GM18505 (cell line): ENCODE measurements at regions not wholly inside any gene's neighbourhood (a gene's known extent, or its start where the extent isn't known, plus 50 kb on each side); places are given as distances from the start of the nearest gene placed in this dataset.

Source experiments
- ATAC-seq: cut with Tn5 transposase; IDR thresholded peaks from one replicate; pipeline ENCODE4 v1.9.1; 2021; ENCODE audit not compliant: unreplicated experiment
- POLR2A ChIP-seq: IDR thresholded peaks from 4 replicates; pipeline ENCODE4 v1.6.1; 2011; ENCODE audit warnings: borderline replicate concordance; ENCODE audit not compliant: insufficient read depth, insufficient read length; ENCODE audit errors: extremely low read depth

DNA sequence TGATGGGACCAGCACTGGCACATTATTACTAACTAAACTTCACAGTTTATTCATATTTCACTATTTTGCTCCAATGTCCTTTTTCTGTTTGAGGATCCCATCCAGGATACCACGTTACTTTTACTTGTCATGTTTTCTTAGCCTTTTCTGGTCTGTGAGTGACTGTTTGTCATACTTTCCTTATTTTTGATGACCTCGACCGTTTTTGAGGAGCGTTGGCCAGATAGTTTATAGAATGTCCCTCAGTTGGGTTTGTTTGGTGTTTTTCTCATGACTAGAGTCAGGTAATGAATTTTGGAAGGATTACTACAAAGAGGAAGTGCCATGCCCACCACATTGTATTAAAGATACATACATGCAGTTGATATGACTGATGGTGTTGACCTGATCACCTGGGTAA is 199.4 kb upstream of the CCND2 start:
- no peak for TF ChIP-seq POLR2A
- ATAC-seq, result no peak

DNA sequence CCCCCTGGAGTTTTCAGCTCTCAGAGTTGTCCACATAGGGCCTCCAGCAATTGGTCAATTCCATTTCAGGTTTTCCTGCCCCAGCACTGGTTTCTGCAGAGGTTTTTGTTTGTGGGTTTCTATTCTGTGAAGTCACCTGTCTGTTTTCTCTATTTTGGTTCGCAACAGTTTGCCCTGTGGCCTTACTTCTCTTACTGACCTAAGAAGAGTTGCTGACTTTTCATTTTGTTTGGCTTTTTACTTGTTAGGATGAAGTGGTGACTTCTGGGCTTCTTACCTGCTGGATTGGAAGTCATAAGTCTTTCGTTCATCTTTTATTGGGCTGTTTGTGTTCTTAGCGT is 196.4 kb upstream of the PARP11 start:
- no peak for ATAC-seq
- no peak for TF ChIP-seq POLR2A

- ATAC-seq, result no peak
- no peak for TF ChIP-seq POLR2A
Measured at GRCh38 chr12:4068981-4069669, 195.9 kb upstream of the PARP11 start.

- ATAC-seq, result no peak
- no peak for TF ChIP-seq POLR2A
Measured at GRCh38 chr12:4064008-4064407, 190.8 kb upstream of the PARP11 start.

DNA sequence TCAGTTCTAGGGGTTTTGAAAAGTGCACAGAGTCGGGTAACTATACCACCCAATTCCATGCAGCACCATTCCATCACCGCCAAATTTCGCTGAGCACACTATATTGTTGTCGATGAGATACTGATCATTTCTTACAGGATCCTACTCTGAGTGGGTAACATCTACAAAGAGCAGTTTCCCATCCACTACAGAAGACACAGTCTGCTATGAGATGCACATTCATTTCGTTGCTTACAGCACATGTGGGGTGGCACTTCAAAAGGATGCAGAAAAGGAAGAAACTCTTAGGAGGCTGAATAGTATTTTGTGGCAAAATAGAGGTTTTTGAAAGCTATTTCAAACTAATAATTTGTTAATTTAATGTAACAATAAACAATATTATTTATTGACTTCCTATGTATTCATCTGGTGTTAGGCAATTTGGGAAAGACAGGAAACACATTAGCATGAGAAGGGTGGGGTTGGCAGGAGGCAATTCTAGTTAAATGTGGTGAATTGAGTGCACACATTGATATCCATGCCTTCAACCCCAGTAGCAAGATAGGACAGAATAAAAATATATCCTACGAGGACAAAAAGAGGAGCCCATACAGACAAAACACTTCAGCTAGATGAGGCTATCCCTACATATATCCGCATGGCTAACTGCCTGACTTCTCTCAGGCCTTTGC is 186.8 kb upstream of the PARP11 start:
- ATAC-seq, result no peak

DNA sequence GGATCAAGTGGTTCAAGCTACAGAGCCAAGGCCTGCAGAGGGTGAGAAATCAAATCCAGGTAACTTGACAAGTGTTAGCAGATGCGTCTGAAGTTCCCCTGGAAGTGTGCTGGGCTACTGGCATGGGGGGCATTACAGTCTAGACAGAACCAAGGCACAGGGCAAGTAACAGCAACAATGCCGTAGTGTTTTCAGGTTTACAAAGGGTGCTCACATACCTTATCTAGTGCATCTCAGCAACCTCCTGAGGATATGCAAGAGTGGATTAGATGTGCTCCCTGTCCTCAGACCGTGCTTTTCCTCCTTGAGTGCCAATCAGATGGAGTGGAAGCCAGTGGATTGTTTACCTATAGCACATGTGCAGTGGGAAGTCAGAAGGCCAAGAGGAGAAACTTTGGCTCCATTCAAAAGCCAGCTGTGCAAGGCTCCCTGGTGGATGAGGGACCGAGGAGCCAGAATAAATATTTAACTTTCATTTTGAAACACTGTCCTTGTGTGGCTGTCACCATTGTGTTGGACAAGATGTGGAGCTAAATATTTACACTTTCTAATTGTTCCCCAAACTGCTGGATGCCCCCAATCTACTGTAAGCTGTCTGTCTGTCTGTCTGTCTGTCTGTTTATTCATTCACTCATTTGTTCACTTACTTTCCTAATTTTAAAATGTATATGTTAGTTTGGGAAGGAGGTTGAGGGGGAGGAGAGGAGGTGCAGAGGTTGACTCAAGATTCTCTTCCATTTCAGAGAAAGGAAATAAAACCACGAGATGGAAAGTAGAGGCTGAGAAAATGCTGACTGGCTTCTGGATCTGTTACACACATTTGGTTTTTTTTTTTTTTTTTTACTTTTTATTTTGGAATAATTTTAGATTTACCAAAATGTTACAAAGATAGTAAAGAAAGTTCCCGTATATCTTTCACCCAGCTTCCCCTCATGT is 184.0 kb upstream of the PARP11 start:
- ATAC-seq, result no peak

More for the DNA sequence above, 186.8 kb upstream of the PARP11 start:
- TF ChIP-seq POLR2A, result no peak

GRCh38 chr12:4054630-4055029 is 181.4 kb upstream of the PARP11 start:
- no peak for ATAC-seq
- no peak for TF ChIP-seq POLR2A

More for the DNA sequence above, 184.0 kb upstream of the PARP11 start:
- no peak for TF ChIP-seq POLR2A

DNA sequence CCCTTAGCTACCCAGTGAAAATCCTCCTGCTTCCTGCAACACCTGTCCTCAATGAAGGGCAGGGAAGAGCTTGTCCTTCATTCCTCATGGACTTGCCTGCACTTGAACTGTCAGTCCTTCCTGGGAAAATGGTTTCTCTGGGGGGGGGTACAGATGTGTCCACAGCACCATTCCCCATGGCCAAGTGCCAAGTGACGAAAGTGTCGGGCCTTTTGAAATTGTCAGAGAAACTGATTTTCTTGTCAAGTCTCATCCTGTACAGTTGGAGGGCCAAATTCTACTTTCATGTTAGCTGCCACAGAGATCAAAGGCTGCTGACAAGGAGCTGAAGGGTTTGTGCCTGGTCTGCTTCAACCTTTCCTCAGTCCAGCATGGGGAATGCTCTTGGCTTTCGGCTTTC is 179.5 kb upstream of the PARP11 start:
- TF ChIP-seq POLR2A, result no peak
- no peak for ATAC-seq

GRCh38 chr12:4051596-4051995 is 178.4 kb upstream of the PARP11 start:
- no peak for TF ChIP-seq POLR2A
- no peak for ATAC-seq

GRCh38 chr12:4050340-4050739 is 177.1 kb upstream of the PARP11 start:
- no peak for TF ChIP-seq POLR2A
- ATAC-seq, result no peak

DNA sequence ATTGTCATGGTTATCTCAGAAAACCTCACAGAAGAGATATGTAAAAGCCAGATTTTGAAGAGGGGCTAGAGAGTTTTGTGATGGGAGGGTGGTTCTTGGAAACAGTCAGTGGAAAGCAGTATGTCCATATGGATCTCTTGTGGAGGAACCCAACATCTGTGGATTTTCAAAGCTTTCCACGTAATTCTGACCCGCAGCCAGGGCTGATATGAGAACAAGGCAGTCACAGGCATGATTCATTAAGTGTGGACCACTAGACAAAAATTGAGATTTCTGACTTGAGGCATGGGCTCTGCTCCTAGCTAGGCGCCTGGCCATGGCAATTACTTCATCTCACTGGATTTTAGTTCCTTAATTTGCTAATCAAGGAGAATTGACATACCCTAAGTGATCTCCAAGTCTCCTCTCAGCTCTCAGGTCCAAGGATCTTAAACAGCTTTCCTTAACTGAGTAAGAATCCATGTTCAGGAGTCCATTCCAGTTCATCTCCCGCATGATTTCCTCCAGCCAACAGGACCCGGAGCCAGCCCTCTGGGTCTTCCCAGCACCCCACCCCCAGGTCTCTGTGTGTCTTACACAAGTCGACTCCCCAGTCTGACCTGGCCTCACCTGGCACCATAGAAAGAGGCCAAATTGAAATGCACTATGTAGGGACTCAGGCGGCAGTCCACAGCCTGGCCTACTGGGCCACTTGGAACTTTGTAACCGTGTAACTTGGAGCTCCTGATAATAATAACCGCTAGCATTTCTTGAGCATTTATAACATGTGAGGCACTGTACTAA is 176.3 kb upstream of the PARP11 start:
- no peak for ATAC-seq
- TF ChIP-seq POLR2A, result no peak

GRCh38 chr12:4047421-4047820 is 174.2 kb upstream of the PARP11 start:
- ATAC-seq, result no peak
- no peak for TF ChIP-seq POLR2A

GRCh38 chr12:4046495-4046840 is 173.3 kb upstream of the PARP11 start:
- no peak for TF ChIP-seq POLR2A
- ATAC-seq, result no peak
